ENCODE measurements at regions not wholly inside any gene's neighbourhood (a gene's known extent, or its start where the extent isn't known, plus 50 kb on each side); places are given as distances from the start of the nearest gene placed in this dataset.

DNA sequence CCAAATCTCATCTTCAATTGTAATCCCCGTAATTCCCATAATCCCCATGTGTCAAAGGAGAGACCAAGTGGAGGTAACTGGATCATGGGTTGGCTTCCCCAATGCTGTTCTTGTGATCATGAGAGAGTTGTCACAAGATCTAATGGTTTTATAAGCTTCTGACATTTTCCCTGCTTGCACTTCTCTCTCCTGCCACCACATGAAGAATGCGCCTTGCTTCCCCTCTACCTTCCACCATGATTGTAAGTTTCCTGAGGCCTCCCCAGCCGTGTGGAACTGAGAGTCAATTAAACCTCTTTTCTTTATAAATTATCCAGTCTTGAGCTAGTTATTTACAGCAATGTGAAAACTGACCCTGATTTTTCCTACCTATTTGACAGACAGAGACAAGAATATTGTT is 162.5 kb upstream of the SYT6 start:
- Mint-ChIP-seq H3K27ac (no peak overlapping the region), H3K36me3 (ENCODE audit: low read depth) (no peaks in the 10 kb centered on the region), H3K4me3 (no peak overlapping the region), H3K9me3 (no peaks in the 10 kb centered on the region), H3K27me3 (ENCODE audit: insufficient read depth) (peaks cover 17% of the 10 kb centered on the region), H3K4me1 (peaks cover 8% of the 10 kb centered on the region)
- no peaks in the 10 kb centered on the region for H3K9me3 ChIP-seq (ENCODE audit: control insufficient read depth, low read length)
- no peaks in the 10 kb centered on the region for H3K27me3 ChIP-seq (ENCODE audit: control insufficient read depth, insufficient read depth, low read length, poor library complexity, severe bottlenecking)
- no peaks in the 10 kb centered on the region for H3K36me3 ChIP-seq (ENCODE audit: control insufficient read depth, insufficient read depth, low read length)
- no peak overlapping the region for H3K27ac ChIP-seq (ENCODE audit: low read depth, low read length)
- 92 to 100% methylated on average over 1 to 3 of the region's 3 CpGs for WGBS, 2 experiments (ENCODE audit: insufficient coverage in 1 of 2, insufficient read length in 1 of 2)
- no peak overlapping the region for H3K9ac ChIP-seq (ENCODE audit: extremely low read depth, low read length, poor library complexity, severe bottlenecking)
- TF ChIP-seq, protein P1, sequence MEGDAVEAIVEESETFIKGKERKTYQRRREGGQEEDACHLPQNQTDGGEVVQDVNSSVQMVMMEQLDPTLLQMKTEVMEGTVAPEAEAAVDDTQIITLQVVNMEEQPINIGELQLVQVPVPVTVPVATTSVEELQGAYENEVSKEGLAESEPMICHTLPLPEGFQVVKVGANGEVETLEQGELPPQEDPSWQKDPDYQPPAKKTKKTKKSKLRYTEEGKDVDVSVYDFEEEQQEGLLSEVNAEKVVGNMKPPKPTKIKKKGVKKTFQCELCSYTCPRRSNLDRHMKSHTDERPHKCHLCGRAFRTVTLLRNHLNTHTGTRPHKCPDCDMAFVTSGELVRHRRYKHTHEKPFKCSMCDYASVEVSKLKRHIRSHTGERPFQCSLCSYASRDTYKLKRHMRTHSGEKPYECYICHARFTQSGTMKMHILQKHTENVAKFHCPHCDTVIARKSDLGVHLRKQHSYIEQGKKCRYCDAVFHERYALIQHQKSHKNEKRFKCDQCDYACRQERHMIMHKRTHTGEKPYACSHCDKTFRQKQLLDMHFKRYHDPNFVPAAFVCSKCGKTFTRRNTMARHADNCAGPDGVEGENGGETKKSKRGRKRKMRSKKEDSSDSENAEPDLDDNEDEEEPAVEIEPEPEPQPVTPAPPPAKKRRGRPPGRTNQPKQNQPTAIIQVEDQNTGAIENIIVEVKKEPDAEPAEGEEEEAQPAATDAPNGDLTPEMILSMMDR (conservative IDR thresholded peaks at IDR 0.05) = peak; percentile 45
- DNase-seq = no peak
- H3K4me3 ChIP-seq (ENCODE audit: low read length) = no peak overlapping the region
- no peaks in the 10 kb centered on the region for H3K4me1 ChIP-seq (ENCODE audit: control insufficient read depth, insufficient read depth, low read length)

DNA sequence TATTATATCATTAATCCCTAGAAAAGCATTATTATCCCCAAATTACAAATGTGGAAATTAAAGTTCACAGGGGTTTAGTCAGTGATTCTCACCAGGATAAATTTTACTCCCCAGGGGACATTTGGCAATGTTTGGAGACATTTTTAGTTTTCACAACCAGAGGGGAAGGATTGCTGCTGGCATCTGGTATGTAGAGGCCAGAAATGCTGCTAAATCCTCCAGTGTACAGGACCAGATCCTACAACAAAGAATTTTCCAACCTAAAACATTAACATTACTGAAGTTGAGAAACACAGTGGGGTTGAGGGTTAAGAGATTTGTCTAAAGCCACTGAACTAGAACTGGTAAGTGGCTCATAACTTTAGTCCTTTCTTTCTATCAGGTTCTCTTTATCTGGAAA is 162.0 kb upstream of the SYT6 start:
- Histone ChIP-seq H3K4me3 (ENCODE audit: low read length) (no peak overlapping the region), H3K9me3 (ENCODE audit: control insufficient read depth, low read length) (no peaks in the 10 kb centered on the region), H3K27ac (ENCODE audit: low read depth, low read length) (no peak overlapping the region), H3K27me3 (ENCODE audit: control insufficient read depth, insufficient read depth, low read length, poor library complexity, severe bottlenecking) (no peaks in the 10 kb centered on the region), H3K4me1 (ENCODE audit: control insufficient read depth, insufficient read depth, low read length) (no peaks in the 10 kb centered on the region), H3K9ac (ENCODE audit: extremely low read depth, low read length, poor library complexity, severe bottlenecking) (no peak overlapping the region), H3K36me3 (ENCODE audit: control insufficient read depth, insufficient read depth, low read length) (no peaks in the 10 kb centered on the region)
- TF ChIP-seq, protein P1 (conservative IDR thresholded peaks at IDR 0.05) = no peak
- H3K4me1 Mint-ChIP-seq = peaks cover 12% of the 10 kb centered on the region
- no peak for DNase-seq
- no peak overlapping the region for H3K27ac Mint-ChIP-seq
- peaks cover 12% of the 10 kb centered on the region for H3K27me3 Mint-ChIP-seq (ENCODE audit: insufficient read depth)
- peaks cover 3% of the 10 kb centered on the region for H3K9me3 Mint-ChIP-seq
- no peak overlapping the region for H3K4me3 Mint-ChIP-seq
- H3K36me3 Mint-ChIP-seq (ENCODE audit: low read depth) = peaks cover under 1% of the 10 kb centered on the region

DNA sequence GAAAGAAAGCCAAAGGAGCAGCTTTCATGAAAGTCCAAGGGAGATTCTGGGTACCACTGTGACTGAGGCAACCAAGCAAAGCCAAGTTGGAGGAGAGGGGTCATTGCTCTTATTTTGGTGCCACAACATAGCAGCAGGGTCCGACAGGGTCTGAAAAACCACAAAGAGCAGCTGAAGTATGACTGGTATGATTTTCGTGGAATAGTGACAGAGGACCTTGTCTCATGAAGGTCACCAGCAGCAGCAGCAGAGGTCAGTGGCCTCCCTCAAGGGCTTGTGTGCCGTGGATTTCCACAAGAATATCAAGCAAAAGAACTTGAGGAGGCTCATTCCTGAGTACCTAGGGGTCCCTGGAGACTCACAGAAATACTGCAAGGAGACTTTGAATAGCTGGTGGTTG is 160.9 kb upstream of the SYT6 start:
- no peak overlapping the region for H3K27ac ChIP-seq (ENCODE audit: low read depth, low read length)
- peaks cover 6% of the 10 kb centered on the region for H3K9me3 Mint-ChIP-seq
- peaks cover 3% of the 10 kb centered on the region for H3K36me3 Mint-ChIP-seq (ENCODE audit: low read depth)
- no peaks in the 10 kb centered on the region for H3K36me3 ChIP-seq (ENCODE audit: control insufficient read depth, insufficient read depth, low read length)
- H3K4me1 ChIP-seq (ENCODE audit: control insufficient read depth, insufficient read depth, low read length) = no peaks in the 10 kb centered on the region
- H3K9me3 ChIP-seq (ENCODE audit: control insufficient read depth, low read length) = no peaks in the 10 kb centered on the region
- H3K27ac Mint-ChIP-seq = no peak overlapping the region
- no peak for DNase-seq
- peaks cover 14% of the 10 kb centered on the region for H3K4me1 Mint-ChIP-seq
- H3K4me3 Mint-ChIP-seq = no peak overlapping the region
- H3K27me3 ChIP-seq (ENCODE audit: control insufficient read depth, insufficient read depth, low read length, poor library complexity, severe bottlenecking) = no peaks in the 10 kb centered on the region
- WGBS, 2 experiments (ENCODE audit: insufficient coverage in 1 of 2, insufficient read length in 1 of 2) = 86 to 88% methylated on average over 3 of the region's 3 CpGs
- H3K9ac ChIP-seq (ENCODE audit: extremely low read depth, low read length, poor library complexity, severe bottlenecking) = no peak overlapping the region
- TF ChIP-seq, protein P1 (conservative IDR thresholded peaks at IDR 0.05) = no peak
- peaks cover 9% of the 10 kb centered on the region for H3K27me3 Mint-ChIP-seq (ENCODE audit: insufficient read depth)
- no peak overlapping the region for H3K4me3 ChIP-seq (ENCODE audit: low read length)
